Gastrocnemius medialis (tissue), 4 donors: ENCODE measurements at regions not wholly inside any gene's neighbourhood (a gene's known extent, or its start where the extent isn't known, plus 50 kb on each side); places are given as distances from the start of the nearest gene placed in this dataset.
"Not testable (repeated sequence)": the region's sequence is repeated elsewhere in the genome, so short reads cannot be mapped to it uniquely, and the experiment has no call there.

Experiments
- ATAC-seq, 2 donors: fragments of 150-250 bp; one replicate each; pipeline ENCODE4 v1.9.1; 2016
- DNase-seq, 2 donors: peaks; one replicate each; pipeline ENCODE4 v3.0.0-alpha.2; 2019
- H3K27ac ChIP-seq, 4 donors: fragments of 200-600 bp; sonication (generic); 1 replicate in 1 of 4; 2 replicates in 3 of 4; pipeline ENCODE4 v1.5.1; 2016 to 2018; ENCODE audit warnings: mild to moderate bottlenecking in 2 of 4, moderate library complexity in 1 of 4
- H3K27me3 ChIP-seq, 3 donors: fragments of 200-600 bp; sonication (generic) in 2 of 3; 1 replicate in 1 of 3; 2 replicates in 2 of 3; pipeline versions ENCODE4 v1.5.1 to v1.6.0; 2016 to 2019; ENCODE audit warnings: mild to moderate bottlenecking in 1 of 3, moderate library complexity in 1 of 3
- H3K36me3 ChIP-seq, 2 donors: fragments of 200-600 bp; sonication (generic) in 1 of 2; one replicate each; pipeline ENCODE4 v1.5.1; 2017 to 2018
- H3K4me1 ChIP-seq, 2 donors: fragments of 200-600 bp; sonication (generic) in 1 of 2; one replicate each; pipeline ENCODE4 v1.5.1; 2016 to 2017; ENCODE audit warnings: mild to moderate bottlenecking in 2 of 2
- H3K4me3 ChIP-seq, 4 donors: fragments of 200-600 bp; sonication (generic) in 3 of 4; 1 replicate in 1 of 4; 2 replicates in 3 of 4; pipeline ENCODE4 v1.5.1; 2016 to 2019; ENCODE audit warnings: mild to moderate bottlenecking in 2 of 4
- H3K9me3 ChIP-seq, 3 donors: fragments of 200-600 bp; sonication (generic) in 2 of 3; 1 replicate in 1 of 3; 2 replicates in 2 of 3; pipeline ENCODE4 v1.5.1; 2016 to 2019
- CTCF ChIP-seq, 5 experiments: fragments of 450-650 bp in 3 of 5; fragments of 200-600 bp in 2 of 5; sonication (generic) in 2 of 5; IDR thresholded peaks in 4 of 5; conservative IDR thresholded peaks in 1 of 5; 1 replicate in 4 of 5; 2 replicates in 1 of 5; pipeline ENCODE4 v1.5.1; 2016 to 2019; ENCODE audit warnings: antibody characterized with exemption in 5 of 5, mild to moderate bottlenecking in 3 of 5, moderate library complexity in 3 of 5
- POLR2A ChIP-seq, 2 donors: fragments of 450-650 bp; IDR thresholded peaks; one replicate each; pipeline ENCODE4 v1.6.1; 2017; ENCODE audit warnings: antibody characterized with exemption in 2 of 2, mild to moderate bottlenecking in 2 of 2, moderate library complexity in 2 of 2
- in situ Hi-C, 4 donors: fragments of 200-750 bp; cut with MboI; loops; one replicate each; pipeline versions ENCODE4 v1.15.0 to v1.8.0; 2017; ENCODE audit warnings: low sequenced_read_pairs in 4 of 4
- intact Hi-C: fragments of 100-400 bp; cut with DNase I; formaldehyde crosslinking; loops from one replicate; pipeline ENCODE4 v1.15.1; 2023; ENCODE audit warnings: low total_unique reads

GRCh38 chr1:209172286-209172685 lies 411.2 kb upstream of the CAMK1G start:
- Histone ChIP-seq H3K36me3 (no peaks in the 10 kb centered on the region), H3K4me3 (no peak overlapping the region), H3K27me3 (no peaks in the 10 kb centered on the region), H3K9me3 (no peaks in the 10 kb centered on the region), H3K4me1 (no peaks in the 10 kb centered on the region), H3K27ac (no peak overlapping the region)
- no peak for DNase-seq
- in situ Hi-C loops (no loop called here), intact Hi-C loops (no loop called here)
- TF ChIP-seq POLR2A (IDR thresholded peaks at IDR 0.05) (no peak), CTCF (IDR thresholded peaks at IDR 0.05 in 4 of 5, conservative IDR thresholded peaks at IDR 0.05 in 1 of 5) (no peak)
- ATAC-seq: no peak

GRCh38 chr1:209172792-209173542 lies 410.5 kb upstream of the CAMK1G start:
- H3K27me3 ChIP-seq, in situ Hi-C loops, H3K9me3 ChIP-seq, intact Hi-C loops, H3K36me3 ChIP-seq, ATAC-seq, H3K27ac ChIP-seq, DNase-seq, H3K4me1 ChIP-seq, H3K4me3 ChIP-seq: not testable (repeated sequence)

- H3K4me1 ChIP-seq, H3K36me3 ChIP-seq, DNase-seq, intact Hi-C loops, ATAC-seq, H3K27ac ChIP-seq, H3K27me3 ChIP-seq, in situ Hi-C loops, H3K4me3 ChIP-seq, H3K9me3 ChIP-seq: not testable (repeated sequence)
These were observed 409.7 kb upstream of the CAMK1G start for GRCh38 chr1:209173796-209174195.

GRCh38 chr1:209176866-209177430 lies 406.6 kb upstream of the CAMK1G start:
- Histone ChIP-seq H3K4me1 (no peaks in the 10 kb centered on the region), H3K4me3 (no peak overlapping the region), H3K9me3 (no peaks in the 10 kb centered on the region), H3K27me3 (no peaks in the 10 kb centered on the region), H3K36me3 (no peaks in the 10 kb centered on the region), H3K27ac (no peak overlapping the region)
- DNase-seq (no peak), ATAC-seq (no peak)
- intact Hi-C loops: no loop called here
- TF ChIP-seq CTCF (IDR thresholded peaks at IDR 0.05 in 4 of 5, conservative IDR thresholded peaks at IDR 0.05 in 1 of 5) (no peak), POLR2A (IDR thresholded peaks at IDR 0.05) (no peak)
- in situ Hi-C loops: no loop called here

GRCh38 chr1:209183195-209183594 lies 400.3 kb upstream of the CAMK1G start:
- intact Hi-C loops: no loop called here
- no peak overlapping the region for H3K4me3 ChIP-seq
- H3K27me3 ChIP-seq: no peaks in the 10 kb centered on the region
- DNase-seq (no peak), ATAC-seq (no peak)
- H3K36me3 ChIP-seq: no peaks in the 10 kb centered on the region
- no peak overlapping the region for H3K27ac ChIP-seq
- TF ChIP-seq POLR2A (IDR thresholded peaks at IDR 0.05) (no peak), CTCF (IDR thresholded peaks at IDR 0.05 in 4 of 5, conservative IDR thresholded peaks at IDR 0.05 in 1 of 5) (no peak)
- no peaks in the 10 kb centered on the region for H3K9me3 ChIP-seq
- no peaks in the 10 kb centered on the region for H3K4me1 ChIP-seq
- in situ Hi-C loops: no loop called here
